ENCODE measurements at regions not wholly inside any gene's neighbourhood (a gene's known extent, or its start where the extent isn't known, plus 50 kb on each side); places are given as distances from the start of the nearest gene placed in this dataset.
A peak's percentile ranks its signal among the peaks of the same experiment; 100 is the strongest.

GRCh38 chr10:26384600-26384999, 53.5 kb upstream of the APBB1IP start:
- Mint-ChIP-seq H3K4me1 (no peaks in the 10 kb centered on the region), H3K4me3 (no peak overlapping the region), H3K36me3 (peaks cover 0 to 13% (median 0%) of the 10 kb centered on the region in 3 donors), H3K27me3 (no peaks in the 10 kb centered on the region), H3K9me3 (peaks cover 0 to 3% (median 0%) of the 10 kb centered on the region in 5 donors), H3K27ac (peak overlapping the region in 1 of 8 donors; percentile 6)
- Histone ChIP-seq H3K36me3 (ENCODE audit: insufficient read depth, low read length) (no peaks in the 10 kb centered on the region), H3K27ac (ENCODE audit: low read depth, low read length) (no peak overlapping the region), H3K9me3 (ENCODE audit: low read length) (no peaks in the 10 kb centered on the region), H3K4me1 (ENCODE audit: insufficient read depth, low read length) (no peaks in the 10 kb centered on the region), H3K27me3 (ENCODE audit: insufficient read depth, low read length, poor library complexity, severe bottlenecking) (no peaks in the 10 kb centered on the region), H3K4me3 (ENCODE audit: low read length) (no peak overlapping the region)
- DNase-seq: no peak
- ChIA-PET CTCF (no interaction called here), POLR2A (no interaction called here)

- ChIA-PET CTCF (no interaction called here), POLR2A (no interaction called here)
- no peaks in the 10 kb centered on the region for H3K27me3 ChIP-seq (ENCODE audit: insufficient read depth, low read length, poor library complexity, severe bottlenecking)
Observed at GRCh38 chr10:26385443-26385842, 52.7 kb upstream of the APBB1IP start.

GRCh38 chr10:26386781-26387180, 51.4 kb upstream of the APBB1IP start:
- no peak for DNase-seq
- no peak overlapping the region for H3K27ac ChIP-seq (ENCODE audit: low read depth, low read length)
- Mint-ChIP-seq H3K9me3 (peaks cover 0 to 4% (median 2%) of the 10 kb centered on the region in 5 donors), H3K4me3 (no peak overlapping the region), H3K27me3 (peaks cover 4 to 6% of the 10 kb centered on the region in 2 donors), H3K36me3 (peaks cover 0 to 17% (median 0%) of the 10 kb centered on the region in 3 donors), H3K4me1 (peaks cover 0 to 4% (median 3%) of the 10 kb centered on the region in 3 donors), H3K27ac (no peak overlapping the region)
- no peaks in the 10 kb centered on the region for H3K36me3 ChIP-seq (ENCODE audit: insufficient read depth, low read length)
- CTCF ChIA-PET: no interaction called here
- H3K9me3 ChIP-seq (ENCODE audit: low read length): no peaks in the 10 kb centered on the region
- H3K27me3 ChIP-seq (ENCODE audit: insufficient read depth, low read length, poor library complexity, severe bottlenecking): no peaks in the 10 kb centered on the region
- no peak overlapping the region for H3K4me3 ChIP-seq (ENCODE audit: low read length)
- POLR2A ChIA-PET: no interaction called here
- no peaks in the 10 kb centered on the region for H3K4me1 ChIP-seq (ENCODE audit: insufficient read depth, low read length)

More at GRCh38 chr10:26385443-26385842, 52.7 kb upstream of the APBB1IP start:
- Mint-ChIP-seq H3K27me3 (no peaks in the 10 kb centered on the region), H3K27ac (no peak overlapping the region), H3K4me1 (no peaks in the 10 kb centered on the region), H3K4me3 (no peak overlapping the region), H3K9me3 (peaks cover 0 to 4% (median 0%) of the 10 kb centered on the region in 5 donors), H3K36me3 (peaks cover 0 to 14% (median 0%) of the 10 kb centered on the region in 3 donors)
- Histone ChIP-seq H3K9me3 (ENCODE audit: low read length) (no peaks in the 10 kb centered on the region), H3K4me1 (ENCODE audit: insufficient read depth, low read length) (no peaks in the 10 kb centered on the region), H3K36me3 (ENCODE audit: insufficient read depth, low read length) (no peaks in the 10 kb centered on the region), H3K27ac (ENCODE audit: low read depth, low read length) (no peak overlapping the region), H3K4me3 (ENCODE audit: low read length) (no peak overlapping the region)
- DNase-seq: no peak

Data from CD8-positive, alpha-beta memory T cell (primary cell).